GM21529 (cell line): ENCODE measurements at regions not wholly inside any gene's neighbourhood (a gene's known extent, or its start where the extent isn't known, plus 50 kb on each side); places are given as distances from the start of the nearest gene placed in this dataset.
A peak's percentile ranks its signal among the peaks of the same experiment; 100 is the strongest.

Source experiments
- ATAC-seq: cut with Tn5 transposase; IDR thresholded peaks from one replicate; pipeline ENCODE4 v1.9.1; 2021; ENCODE audit not compliant: unreplicated experiment

DNA sequence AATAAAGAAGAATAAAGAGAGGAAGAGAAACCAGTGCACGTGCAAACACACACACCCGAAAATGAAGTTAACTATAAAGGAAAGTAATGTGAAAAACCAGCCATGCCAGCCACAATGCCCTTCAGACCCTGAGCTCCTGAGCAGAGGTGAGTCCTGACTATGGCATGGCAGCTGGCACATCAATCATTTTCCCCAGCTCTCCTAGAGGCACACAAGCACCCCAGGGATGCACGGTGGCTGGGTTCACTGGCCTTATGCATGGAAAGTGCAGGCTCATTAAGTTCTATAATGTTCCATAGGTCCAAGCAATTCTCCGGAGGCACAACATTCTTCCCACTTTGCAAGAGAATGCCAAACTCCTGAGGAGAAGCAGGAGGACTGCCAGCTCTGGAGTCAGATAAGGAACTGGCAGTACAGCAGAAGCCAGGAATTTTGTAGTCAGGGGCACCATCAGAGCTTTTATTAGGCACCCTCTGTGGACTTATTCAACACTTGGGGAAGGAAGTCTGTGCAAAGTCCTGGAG is 175.0 kb upstream of the PRDM1 start:
- no peak for ATAC-seq

GRCh38 chr6:105909106-105909505 is 177.0 kb upstream of the PRDM1 start:
- ATAC-seq, result no peak

- no peak for ATAC-seq
These were observed 178.1 kb upstream of the PRDM1 start for GRCh38 chr6:105907991-105908390.

DNA sequence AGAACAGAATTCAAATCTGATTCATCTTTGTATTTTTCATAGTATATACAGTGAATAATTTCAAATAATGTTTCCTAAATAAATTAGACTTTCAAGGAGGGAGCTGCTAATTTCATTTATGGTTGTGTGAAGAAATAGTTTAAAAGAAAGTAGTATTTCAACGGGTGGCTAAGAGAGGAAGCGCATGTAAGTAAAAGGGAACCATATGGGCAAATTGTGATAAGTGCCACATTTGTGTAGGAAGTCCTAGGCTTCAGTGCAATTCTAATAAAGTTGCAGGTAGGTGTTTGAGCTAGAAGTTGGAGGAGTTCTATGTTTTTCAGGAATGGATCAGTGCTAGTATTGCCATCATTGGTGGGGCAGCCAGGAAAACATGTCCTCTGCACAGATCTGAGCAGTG is 178.8 kb upstream of the PRDM1 start:
- ATAC-seq, result no peak

- ATAC-seq, result no peak
These were observed 183.6 kb upstream of the PRDM1 start for GRCh38 chr6:105902401-105903031.

- no peak for ATAC-seq
These were observed 184.6 kb upstream of the PRDM1 start for GRCh38 chr6:105901583-105901982.

- no peak for ATAC-seq
These were observed 185.8 kb upstream of the PRDM1 start for GRCh38 chr6:105900125-105900937.

DNA sequence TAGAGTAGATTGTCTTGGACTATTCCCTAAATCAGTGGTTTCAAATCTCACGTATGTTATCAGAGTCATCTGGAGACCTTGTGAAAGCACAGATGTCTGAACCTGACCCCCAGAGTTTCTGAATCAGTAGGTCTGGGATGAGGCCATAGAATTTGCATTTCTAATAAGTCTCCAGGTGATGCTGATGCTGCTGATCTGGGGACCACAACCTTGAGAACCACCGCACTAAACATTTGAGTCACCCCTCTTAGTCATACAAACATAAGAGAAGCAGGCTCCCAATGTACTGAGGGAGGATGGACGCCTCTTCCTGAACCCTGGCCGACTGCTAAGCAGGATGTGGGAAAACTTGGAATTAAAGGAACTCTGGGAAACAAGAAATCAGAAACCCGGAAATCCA is 187.8 kb upstream of the PRDM1 start:
- peak; percentile 80 for ATAC-seq

GRCh38 chr6:105897131-105897530 is 189.0 kb upstream of the PRDM1 start:
- ATAC-seq, result no peak

GRCh38 chr6:105896821-105897095 is 189.4 kb upstream of the PRDM1 start:
- ATAC-seq, result no peak

DNA sequence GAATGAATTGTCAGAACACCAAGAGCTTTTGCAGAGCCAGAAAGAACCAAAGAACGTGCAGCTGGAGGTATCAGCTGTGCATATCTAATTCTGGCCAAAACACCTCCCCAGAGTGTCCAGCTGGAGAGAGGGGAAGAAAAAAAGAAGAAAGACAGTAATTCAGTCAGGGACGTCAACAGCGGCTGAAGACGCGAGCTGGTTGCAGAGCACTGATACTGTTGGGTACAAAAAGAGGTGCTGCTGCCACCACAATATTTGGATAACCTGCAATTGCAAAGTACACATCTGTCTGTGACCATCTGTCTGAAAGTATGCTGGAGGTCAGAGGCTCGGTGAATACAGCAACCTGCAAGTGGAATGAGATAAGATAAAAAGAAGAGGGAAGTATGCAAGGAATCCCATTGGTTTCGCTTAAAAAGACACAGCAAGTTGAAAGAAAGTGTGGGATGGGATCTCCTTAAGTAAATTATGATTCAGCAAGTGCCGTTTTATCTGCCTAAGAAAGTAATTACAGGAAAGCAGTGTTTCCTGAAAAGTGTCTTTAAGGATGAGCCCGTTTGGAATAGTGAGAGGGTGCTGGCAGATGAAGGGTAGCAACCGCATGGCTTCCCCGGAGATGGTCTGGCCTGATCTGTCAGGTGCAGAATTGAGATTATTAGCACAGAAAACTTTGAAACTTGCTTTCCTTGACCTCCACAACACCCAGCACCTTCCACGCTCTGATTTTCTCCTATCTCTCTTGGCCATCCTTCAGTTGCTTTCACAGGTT is 189.9 kb upstream of the PRDM1 start:
- ATAC-seq, result no peak

GRCh38 chr6:105894556-105894955 is 191.6 kb upstream of the PRDM1 start:
- ATAC-seq, result no peak

GRCh38 chr6:105893741-105894140 is 192.4 kb upstream of the PRDM1 start:
- no peak for ATAC-seq

- peak; percentile 91 for ATAC-seq
These were observed 193.4 kb upstream of the PRDM1 start for GRCh38 chr6:105892577-105893262.

DNA sequence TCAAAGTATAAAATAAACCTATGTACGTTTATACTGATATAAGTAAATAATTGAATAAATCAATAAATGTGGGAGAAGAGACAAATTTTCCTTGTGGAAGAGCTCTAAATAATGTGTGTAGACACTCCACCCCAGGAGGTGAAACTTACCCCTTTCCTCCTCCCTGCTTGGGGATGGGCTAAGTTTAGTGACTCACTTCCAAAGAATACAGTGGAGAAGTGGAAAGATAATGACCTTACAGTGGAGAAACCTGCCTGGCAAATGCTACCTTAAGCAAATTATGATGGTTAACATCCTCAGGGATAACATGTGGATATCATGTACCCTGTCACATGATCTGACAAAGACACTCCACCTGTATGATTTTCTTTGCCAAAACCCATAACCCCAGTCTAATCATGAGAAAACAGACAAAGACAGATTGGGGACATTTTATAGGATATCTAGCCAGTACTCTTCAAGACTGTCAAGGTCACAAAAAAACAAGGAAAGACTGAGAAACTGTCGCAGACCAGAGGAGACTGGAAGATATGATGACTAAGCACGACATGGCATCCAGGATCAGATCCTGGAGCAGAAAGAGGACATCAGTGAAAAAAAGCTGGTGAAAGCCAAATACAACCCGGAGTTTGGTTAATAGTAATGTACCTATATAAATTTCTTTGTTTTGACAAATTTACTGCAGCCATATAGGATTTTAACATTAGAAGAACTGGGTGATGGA is 195.5 kb upstream of the PRDM1 start:
- ATAC-seq, result no peak

DNA sequence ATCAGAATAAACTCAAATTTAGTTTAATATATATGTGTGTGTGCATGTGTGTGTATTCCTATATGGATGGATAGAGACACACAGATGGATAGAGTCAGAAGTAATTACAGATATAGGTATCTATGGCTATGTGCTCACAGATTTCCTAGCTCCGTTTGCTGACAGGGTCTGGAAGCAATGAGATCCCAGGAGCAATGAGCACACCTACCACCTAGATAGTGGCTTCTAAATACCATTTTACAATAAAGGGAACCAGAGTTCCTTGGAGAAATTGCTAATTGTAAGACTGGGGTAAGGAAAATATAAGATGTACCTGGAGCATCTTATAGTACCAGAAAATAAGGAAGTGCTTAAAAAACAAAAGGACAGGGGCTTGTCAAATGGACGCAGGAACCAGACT is 196.2 kb upstream of the PRDM1 start:
- ATAC-seq, result no peak

DNA sequence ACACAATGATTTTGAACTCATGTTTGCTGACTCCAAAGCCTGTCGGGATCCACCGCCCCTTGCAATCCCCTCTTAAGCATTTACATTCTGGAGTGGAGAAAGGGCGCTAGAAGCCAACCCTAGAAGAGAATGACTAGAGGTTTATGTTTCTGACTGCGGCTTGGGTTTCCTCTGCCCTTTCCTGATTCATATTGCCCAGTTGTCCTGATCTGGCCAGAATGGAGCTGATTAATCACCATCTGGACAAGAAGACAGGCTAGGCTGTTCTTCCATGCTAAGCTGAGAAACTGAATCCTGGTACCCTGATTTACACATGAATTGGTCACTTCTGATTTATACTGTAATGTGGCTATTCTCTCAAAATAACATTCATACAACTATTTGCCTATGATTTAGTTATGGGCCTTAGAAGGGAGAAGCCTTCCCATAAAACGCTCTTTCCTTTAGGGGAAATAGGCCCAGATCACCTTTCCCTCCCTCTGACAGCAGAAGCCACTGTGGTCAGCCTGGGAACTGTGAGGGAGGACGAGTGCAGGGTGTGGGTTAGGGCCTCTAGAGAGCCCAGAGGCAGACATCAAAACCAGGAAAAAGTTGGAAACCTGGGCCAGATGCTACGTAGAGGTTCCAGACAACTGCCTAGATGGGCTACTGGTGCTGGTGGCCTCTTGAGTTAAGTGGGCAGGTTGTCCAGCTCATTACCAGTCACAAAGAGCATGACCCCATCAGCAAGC is 199.2 kb upstream of the PRDM1 start:
- no peak for ATAC-seq

DNA sequence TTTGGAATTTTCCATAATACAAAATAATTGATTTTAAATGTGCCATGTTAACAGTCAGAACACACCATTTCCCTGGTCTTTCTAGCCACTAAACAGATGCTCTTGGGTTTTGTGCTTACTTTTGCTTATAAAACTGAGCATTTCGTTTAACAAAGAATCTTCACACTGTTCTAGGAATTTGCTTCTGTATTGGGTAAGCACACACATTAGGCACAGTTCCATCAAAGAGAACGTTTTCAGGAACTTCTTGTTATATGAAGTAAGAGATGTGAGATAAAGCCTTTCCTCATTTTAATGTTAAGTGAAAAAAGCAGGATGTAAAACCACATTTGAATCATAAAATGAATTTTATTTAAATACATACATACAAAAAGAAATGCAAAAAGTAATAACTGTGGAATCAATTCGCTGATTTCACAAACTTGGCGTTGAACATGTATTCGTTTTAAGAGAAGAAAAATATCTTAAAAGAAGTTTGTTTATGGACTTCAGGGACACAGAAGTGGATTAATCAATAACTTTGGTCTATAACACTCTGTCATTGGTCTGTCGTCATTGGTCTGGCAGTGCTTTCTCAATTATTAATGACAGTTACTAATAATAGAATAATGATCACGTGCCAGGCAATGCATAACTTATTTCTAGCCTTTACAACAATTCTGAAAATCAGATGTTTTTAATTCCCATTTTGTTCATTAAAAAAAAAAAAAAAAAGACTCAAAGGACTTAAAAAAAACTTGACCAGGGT is 199.9 kb upstream of the PRDM1 start:
- no peak for ATAC-seq

DNA sequence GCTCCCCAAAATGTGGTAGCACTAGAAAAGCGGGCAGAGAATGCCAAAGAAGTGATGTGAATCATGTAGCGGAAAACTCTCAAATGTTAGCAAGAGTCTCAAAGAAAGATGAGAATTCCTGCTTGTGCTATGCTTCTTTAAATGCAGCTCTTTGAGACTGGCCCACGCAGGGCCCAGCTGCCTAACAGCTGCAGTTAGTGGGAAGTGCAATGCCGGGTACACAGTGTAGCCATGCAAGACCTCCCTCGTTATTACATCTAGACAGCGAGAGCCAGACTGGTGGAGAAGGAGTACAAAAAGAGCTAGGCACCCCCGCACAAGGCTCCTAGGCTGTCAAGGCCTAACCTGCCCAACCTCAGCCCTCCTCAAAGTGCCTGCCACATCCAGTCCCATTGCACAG is 201.7 kb upstream of the PRDM1 start:
- ATAC-seq, result no peak
